KMS-11 (cell line): ENCODE measurements at regions not wholly inside any gene's neighbourhood (a gene's known extent, or its start where the extent isn't known, plus 50 kb on each side); places are given as distances from the start of the nearest gene placed in this dataset.

Source experiments
- H2AFZ ChIP-seq: fragments of 200-600 bp; sonication (generic); 2 replicates; pipeline ENCODE4 v1.6.1; 2016; ENCODE audit warnings: antibody characterized with exemption, mixed run types, low read depth
- H3K27ac ChIP-seq: fragments of 200-600 bp; sonication (generic); 2 replicates; pipeline ENCODE4 v1.6.1; 2016; ENCODE audit warnings: mild to moderate bottlenecking, mixed run types
- H3K27me3 ChIP-seq: fragments of 200-600 bp; sonication (generic); 2 replicates; pipeline ENCODE4 v1.6.1; 2017; ENCODE audit warnings: mild to moderate bottlenecking, low read depth, mixed run types, moderate library complexity; ENCODE audit not compliant: insufficient read depth
- H3K36me3 ChIP-seq: fragments of 200-600 bp; sonication (generic); 2 replicates; pipeline ENCODE4 v1.6.1; 2017; ENCODE audit warnings: mild to moderate bottlenecking, mixed run types; ENCODE audit not compliant: insufficient read depth
- H3K4me1 ChIP-seq: fragments of 200-600 bp; sonication (generic); 2 replicates; pipeline ENCODE4 v1.6.1; 2016; ENCODE audit warnings: mild to moderate bottlenecking, low read depth, mixed run types; ENCODE audit not compliant: poor library complexity, severe bottlenecking
- H3K4me2 ChIP-seq: fragments of 200-600 bp; sonication (generic); 2 replicates; pipeline ENCODE4 v1.7.0; 2016; ENCODE audit warnings: mild to moderate bottlenecking, mixed run types
- H3K4me3 ChIP-seq: fragments of 200-600 bp; sonication (generic); IDR thresholded peaks from 2 replicates; pipeline ENCODE4 v1.6.1; 2017; ENCODE audit warnings: low read depth, low read length, mixed read lengths; ENCODE audit not compliant: insufficient read depth
- H3K79me2 ChIP-seq: fragments of 200-600 bp; sonication (generic); 2 replicates; pipeline ENCODE4 v1.6.1; 2016; ENCODE audit warnings: low read depth, mixed run types; ENCODE audit not compliant: insufficient read depth
- H3K9ac ChIP-seq: fragments of 200-600 bp; sonication (generic); 2 replicates; pipeline ENCODE4 v1.6.1; 2016; ENCODE audit warnings: mild to moderate bottlenecking, mixed run types
- H4K20me1 ChIP-seq: fragments of 200-600 bp; sonication (generic); 2 replicates; pipeline ENCODE4 v1.6.1; 2016; ENCODE audit warnings: mild to moderate bottlenecking, mixed run types; ENCODE audit not compliant: insufficient read depth
- CTCF ChIP-seq: fragments of 200-600 bp; sonication (generic); conservative IDR thresholded peaks from 2 replicates; pipeline ENCODE4 v1.6.1; 2017; ENCODE audit warnings: low read depth, mild to moderate bottlenecking, antibody characterized with exemption, low read length, moderate library complexity, mixed read lengths

DNA sequence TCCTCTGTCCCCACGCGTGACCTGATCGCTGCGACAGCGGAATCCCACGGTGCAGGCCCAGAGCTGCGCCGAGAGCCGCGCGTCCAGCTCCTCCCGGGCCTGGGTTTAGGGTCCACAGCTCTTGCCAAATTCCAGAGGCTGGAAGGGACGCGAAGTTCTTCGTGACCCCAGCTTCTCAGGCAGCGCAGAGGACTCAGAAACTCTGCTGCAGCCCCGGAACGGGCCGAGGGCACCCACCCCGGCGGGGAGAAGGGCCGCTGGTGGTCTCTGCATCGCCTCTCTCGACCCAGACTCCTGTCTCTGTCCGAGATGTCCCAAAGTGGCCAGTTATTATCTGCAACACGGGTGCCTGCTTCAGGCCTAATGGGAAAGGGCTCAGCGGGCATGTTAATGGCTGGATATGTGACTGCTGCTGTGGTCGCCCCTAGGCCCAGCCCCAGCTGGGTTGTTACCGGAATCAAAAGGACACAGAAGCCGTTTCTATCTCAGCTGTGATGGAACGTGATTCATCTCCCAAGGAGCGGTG, 236.4 kb downstream of the VRK1 start:
- no peaks in the 10 kb centered on the region for H3K79me2 ChIP-seq
- no peak overlapping the region for H3K4me3 ChIP-seq
- H3K4me2 ChIP-seq = no peak overlapping the region
- no peak overlapping the region for H3K27ac ChIP-seq
- H3K9ac ChIP-seq = no peak overlapping the region
- TF ChIP-seq CTCF = no peak
- no peaks in the 10 kb centered on the region for H3K4me1 ChIP-seq
- H4K20me1 ChIP-seq = no peaks in the 10 kb centered on the region
- H3K36me3 ChIP-seq = no peaks in the 10 kb centered on the region
- H2AFZ ChIP-seq = no peak overlapping the region
- no peaks in the 10 kb centered on the region for H3K27me3 ChIP-seq

- H3K27me3 ChIP-seq = no peaks in the 10 kb centered on the region
- no peaks in the 10 kb centered on the region for H4K20me1 ChIP-seq
- no peak overlapping the region for H3K4me3 ChIP-seq
- no peak overlapping the region for H3K4me2 ChIP-seq
- no peak overlapping the region for H2AFZ ChIP-seq
- TF ChIP-seq CTCF = no peak
- H3K9ac ChIP-seq = no peak overlapping the region
- H3K27ac ChIP-seq = no peak overlapping the region
- no peaks in the 10 kb centered on the region for H3K36me3 ChIP-seq
- H3K79me2 ChIP-seq = no peaks in the 10 kb centered on the region
- no peaks in the 10 kb centered on the region for H3K4me1 ChIP-seq
Measured at GRCh38 chr14:97036086-97036852, 239.1 kb downstream of the VRK1 start.

DNA sequence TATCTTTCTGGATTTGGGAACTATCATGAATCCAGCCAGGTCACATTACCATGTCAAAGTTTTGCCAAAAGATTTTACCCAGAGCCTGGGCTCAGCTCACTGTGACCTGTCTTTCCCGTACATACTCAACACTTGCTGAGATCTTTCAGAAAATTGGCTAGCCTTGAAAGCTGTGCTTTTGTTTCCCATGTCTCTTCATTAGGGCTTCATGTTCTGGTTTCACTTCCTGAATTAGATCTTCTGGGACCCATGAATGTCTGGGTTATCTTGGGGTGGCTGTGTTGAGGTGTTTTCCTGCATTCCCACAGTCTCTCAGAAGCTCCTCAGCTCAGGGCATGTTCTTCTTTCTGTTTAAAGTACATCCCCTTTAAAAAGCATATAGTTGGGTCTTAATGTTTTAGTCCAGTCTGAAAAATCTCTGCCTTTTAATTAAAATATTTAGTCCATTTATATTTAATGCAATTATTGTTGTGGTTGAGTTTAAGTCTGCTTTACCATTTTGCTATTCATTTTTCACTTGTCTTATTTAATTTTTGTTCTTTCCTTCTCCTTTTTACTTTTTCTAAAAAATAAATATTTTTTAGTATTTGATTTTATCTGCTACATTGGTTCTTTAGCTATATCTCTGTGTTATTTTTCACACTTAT, 242.7 kb downstream of the VRK1 start:
- H3K27ac ChIP-seq = no peak overlapping the region
- no peak overlapping the region for H2AFZ ChIP-seq
- no peak overlapping the region for H3K4me3 ChIP-seq
- no peaks in the 10 kb centered on the region for H4K20me1 ChIP-seq
- no peak overlapping the region for H3K9ac ChIP-seq
- TF ChIP-seq CTCF = no peak
- H3K27me3 ChIP-seq = no peaks in the 10 kb centered on the region
- no peak overlapping the region for H3K4me2 ChIP-seq
- no peaks in the 10 kb centered on the region for H3K4me1 ChIP-seq
- H3K36me3 ChIP-seq = no peaks in the 10 kb centered on the region
- no peaks in the 10 kb centered on the region for H3K79me2 ChIP-seq

DNA sequence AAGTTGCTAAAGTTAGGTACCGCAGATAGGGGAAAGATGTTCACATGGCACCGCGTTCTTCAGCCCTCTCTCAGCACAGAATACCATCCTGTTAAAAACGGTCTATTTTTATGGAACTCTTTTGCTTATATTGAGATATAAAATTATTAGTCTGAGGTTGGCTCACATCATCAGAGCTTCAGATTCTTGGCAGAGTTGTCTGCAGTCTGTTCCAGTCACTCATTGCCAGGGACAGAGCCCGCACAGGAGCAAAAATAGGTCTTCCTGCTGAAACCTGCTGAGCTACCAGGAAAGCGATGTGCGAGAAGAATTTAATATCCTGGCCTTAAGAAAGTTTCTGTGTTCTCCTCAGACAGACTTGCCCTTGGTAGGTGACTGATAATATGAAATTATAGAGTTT, 249.8 kb downstream of the VRK1 start:
- no peak for TF ChIP-seq CTCF
- H4K20me1 ChIP-seq = no peaks in the 10 kb centered on the region
- no peak overlapping the region for H2AFZ ChIP-seq
- H3K27ac ChIP-seq = no peak overlapping the region
- no peaks in the 10 kb centered on the region for H3K36me3 ChIP-seq
- no peak overlapping the region for H3K9ac ChIP-seq
- no peak overlapping the region for H3K4me2 ChIP-seq
- H3K4me3 ChIP-seq = no peak overlapping the region
- no peaks in the 10 kb centered on the region for H3K27me3 ChIP-seq
- H3K4me1 ChIP-seq = no peaks in the 10 kb centered on the region
- H3K79me2 ChIP-seq = no peaks in the 10 kb centered on the region
